H1 (cell line): ENCODE measurements at regions not wholly inside any gene's neighbourhood (a gene's known extent, or its start where the extent isn't known, plus 50 kb on each side); places are given as distances from the start of the nearest gene placed in this dataset.

Experiments used
- CEBPB ChIP-seq: IDR thresholded peaks from 2 replicates; pipeline ENCODE4 v1.6.1; 2012; ENCODE audit warnings: low read depth, low read length
- CHD1 ChIP-seq: IDR thresholded peaks from 2 replicates; pipeline ENCODE4 v1.6.1; 2012; ENCODE audit warnings: low read depth, low read length, improper control_type of control experiment
- CHD7 ChIP-seq: fragments of 300-600 bp; sonication (generic); IDR thresholded peaks from 2 replicates; pipeline ENCODE4 v1.7.1; 2012; ENCODE audit warnings: low read length, moderate library complexity, mild to moderate bottlenecking, inconsistent platforms; ENCODE audit not compliant: insufficient replicate concordance
- EGR1 ChIP-seq: IDR thresholded peaks from 2 replicates; pipeline ENCODE4 v1.6.1; 2011; ENCODE audit warnings: low read depth, low read length, borderline replicate concordance
- JUN ChIP-seq: IDR thresholded peaks from 2 replicates; pipeline ENCODE4 v1.6.1; 2011; ENCODE audit warnings: low read depth, mild to moderate bottlenecking, improper control_type of control experiment, low read length
- RFX5 ChIP-seq: IDR thresholded peaks from 2 replicates; pipeline ENCODE4 v1.6.1; 2011; ENCODE audit warnings: low read depth, low read length, improper control_type of control experiment, borderline replicate concordance
- TCF12 ChIP-seq: IDR thresholded peaks from 2 replicates; pipeline ENCODE4 v1.6.1; 2011; ENCODE audit warnings: low read depth, mild to moderate bottlenecking, low read length
- TEAD4 ChIP-seq: IDR thresholded peaks from 2 replicates; pipeline ENCODE4 v1.6.1; 2012; ENCODE audit warnings: low read depth, low read length, inconsistent platforms, mixed read lengths
- ZNF274 ChIP-seq: IDR thresholded peaks from 2 replicates; pipeline ENCODE4 v1.7.0; 2012; ENCODE audit warnings: low read length, borderline replicate concordance; ENCODE audit errors: extremely low read depth

GRCh38 chr18:10336749-10337350, 117.6 kb upstream of the APCDD1 start (continued):
- TF ChIP-seq CHD7 (no peak), TCF12 (no peak), CHD1 (no peak), CEBPB (no peak), RFX5 (no peak), ZNF274 (no peak), EGR1 (no peak), TEAD4 (no peak), JUN (no peak)
